ENCODE measurements at regions not wholly inside any gene's neighbourhood (a gene's known extent, or its start where the extent isn't known, plus 50 kb on each side); places are given as distances from the start of the nearest gene placed in this dataset.
"Not testable (repeated sequence)": the region's sequence is repeated elsewhere in the genome, so short reads cannot be mapped to it uniquely, and the experiment has no call there.

- no peak for DNase-seq (ENCODE audit: low spot score)
Observed at GRCh38 chr5:126046318-126046717, 376.9 kb upstream of the GRAMD2B start.

GRCh38 chr5:126046846-126047571 is 376.2 kb upstream of the GRAMD2B start:
- DNase-seq (ENCODE audit: low spot score): no peak

GRCh38 chr5:126052120-126052519 is 371.1 kb upstream of the GRAMD2B start:
- no peak for DNase-seq (ENCODE audit: low spot score)

- no peak for DNase-seq (ENCODE audit: low spot score)
Observed at GRCh38 chr5:126052791-126053190, 370.4 kb upstream of the GRAMD2B start.

- DNase-seq (ENCODE audit: low spot score): no peak
Observed at GRCh38 chr5:126053630-126054029, 369.6 kb upstream of the GRAMD2B start.

- no peak for DNase-seq (ENCODE audit: low spot score)
Observed at GRCh38 chr5:126054577-126055347, 368.4 kb upstream of the GRAMD2B start.

- DNase-seq (ENCODE audit: low spot score): no peak
Observed at GRCh38 chr5:126055348-126055729, 367.9 kb upstream of the GRAMD2B start.

GRCh38 chr5:126056352-126056751 is 366.9 kb upstream of the GRAMD2B start:
- no peak for DNase-seq (ENCODE audit: low spot score)

- DNase-seq (ENCODE audit: low spot score): no peak
Observed at GRCh38 chr5:126056851-126057622, 366.2 kb upstream of the GRAMD2B start.

- DNase-seq (ENCODE audit: low spot score): not testable (repeated sequence)
Observed at GRCh38 chr5:126058392-126058791, 364.8 kb upstream of the GRAMD2B start.

- DNase-seq (ENCODE audit: low spot score): no peak
Observed at GRCh38 chr5:126062398-126063221, 360.6 kb upstream of the GRAMD2B start.

- DNase-seq (ENCODE audit: low spot score): no peak
Observed at GRCh38 chr5:126065061-126065460, 358.1 kb upstream of the GRAMD2B start.

GRCh38 chr5:126066836-126067235 is 356.4 kb upstream of the GRAMD2B start:
- DNase-seq (ENCODE audit: low spot score): no peak

- DNase-seq (ENCODE audit: low spot score): no peak
Observed at GRCh38 chr5:126067404-126067803, 355.8 kb upstream of the GRAMD2B start.

- DNase-seq (ENCODE audit: low spot score): no peak
Observed at GRCh38 chr5:126069329-126069728, 353.9 kb upstream of the GRAMD2B start.

- DNase-seq (ENCODE audit: low spot score): peak; percentile 7
Observed at GRCh38 chr5:126070481-126070880, 352.7 kb upstream of the GRAMD2B start.

GRCh38 chr5:126074538-126074937 is 348.7 kb upstream of the GRAMD2B start:
- DNase-seq (ENCODE audit: low spot score): no peak

GRCh38 chr5:126079266-126079665 is 343.9 kb upstream of the GRAMD2B start:
- no peak for DNase-seq (ENCODE audit: low spot score)

- no peak for DNase-seq (ENCODE audit: low spot score)
Observed at GRCh38 chr5:126081209-126081608, 342.0 kb upstream of the GRAMD2B start.

GRCh38 chr5:126093041-126093440 is 330.2 kb upstream of the GRAMD2B start:
- DNase-seq (ENCODE audit: low spot score): no peak

- DNase-seq (ENCODE audit: low spot score): no peak
Observed at GRCh38 chr5:126093718-126094117, 329.5 kb upstream of the GRAMD2B start.

GRCh38 chr5:126094991-126095390 is 328.2 kb upstream of the GRAMD2B start:
- DNase-seq (ENCODE audit: low spot score): no peak
